ENCODE measurements at regions not wholly inside any gene's neighbourhood (a gene's known extent, or its start where the extent isn't known, plus 50 kb on each side); places are given as distances from the start of the nearest gene placed in this dataset.

- TF ChIP-seq, protein P1, sequence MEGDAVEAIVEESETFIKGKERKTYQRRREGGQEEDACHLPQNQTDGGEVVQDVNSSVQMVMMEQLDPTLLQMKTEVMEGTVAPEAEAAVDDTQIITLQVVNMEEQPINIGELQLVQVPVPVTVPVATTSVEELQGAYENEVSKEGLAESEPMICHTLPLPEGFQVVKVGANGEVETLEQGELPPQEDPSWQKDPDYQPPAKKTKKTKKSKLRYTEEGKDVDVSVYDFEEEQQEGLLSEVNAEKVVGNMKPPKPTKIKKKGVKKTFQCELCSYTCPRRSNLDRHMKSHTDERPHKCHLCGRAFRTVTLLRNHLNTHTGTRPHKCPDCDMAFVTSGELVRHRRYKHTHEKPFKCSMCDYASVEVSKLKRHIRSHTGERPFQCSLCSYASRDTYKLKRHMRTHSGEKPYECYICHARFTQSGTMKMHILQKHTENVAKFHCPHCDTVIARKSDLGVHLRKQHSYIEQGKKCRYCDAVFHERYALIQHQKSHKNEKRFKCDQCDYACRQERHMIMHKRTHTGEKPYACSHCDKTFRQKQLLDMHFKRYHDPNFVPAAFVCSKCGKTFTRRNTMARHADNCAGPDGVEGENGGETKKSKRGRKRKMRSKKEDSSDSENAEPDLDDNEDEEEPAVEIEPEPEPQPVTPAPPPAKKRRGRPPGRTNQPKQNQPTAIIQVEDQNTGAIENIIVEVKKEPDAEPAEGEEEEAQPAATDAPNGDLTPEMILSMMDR (optimal IDR thresholded peaks at IDR 0.05 in 1 of 3, IDR thresholded peaks at IDR 0.05 in 1 of 3, conservative IDR thresholded peaks at IDR 0.05 in 1 of 3; ENCODE audit: extremely low read depth in 1 of 3, insufficient read depth in 2 of 3, low read length in 3 of 3) = no peak
- no peak for TF ChIP-seq EZH2 (IDR thresholded peaks at IDR 0.05; ENCODE audit: low read length)
Measured at GRCh38 chr2:172680436-172681068, 55.1 kb upstream of the RAPGEF4 start.
